ENCODE measurements at regions not wholly inside any gene's neighbourhood (a gene's known extent, or its start where the extent isn't known, plus 50 kb on each side); places are given as distances from the start of the nearest gene placed in this dataset.
"Not testable (repeated sequence)": the region's sequence is repeated elsewhere in the genome, so short reads cannot be mapped to it uniquely, and the experiment has no call there.

DNA sequence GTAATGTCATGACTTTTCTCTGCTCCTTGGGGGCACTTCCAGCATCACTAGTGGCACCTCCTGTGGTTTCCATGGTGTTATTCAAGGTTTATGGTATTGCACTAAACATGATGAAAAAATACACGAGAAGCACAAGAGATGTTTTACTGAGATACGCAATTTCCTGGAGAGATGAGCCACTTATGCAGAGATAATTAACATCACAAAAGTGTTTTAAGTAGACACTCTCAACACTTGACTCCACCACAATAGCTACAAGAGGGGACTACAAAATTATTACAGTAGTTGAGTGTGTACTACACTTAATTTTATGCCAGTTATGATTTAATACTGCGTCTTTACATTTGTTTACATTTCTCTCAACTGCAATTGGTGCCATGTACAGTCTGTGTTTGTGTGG, 906.7 kb downstream of the DNAJB9 start:
- Mint-ChIP-seq H3K4me1 (no peaks in the 10 kb centered on the region), H3K36me3 (no peaks in the 10 kb centered on the region), H3K27ac (no peak overlapping the region), H3K4me3 (no peak overlapping the region), H3K9me3 (peaks cover 0 to 2% (median 0%) of the 10 kb centered on the region in 7 donors), H3K27me3 (no peaks in the 10 kb centered on the region)
- DNase-seq (no peak), ATAC-seq (ENCODE audit: low read depth in 2 of 2) (no peak)

GRCh38 chr7:109479388-109479787, 909.7 kb downstream of the DNAJB9 start:
- Mint-ChIP-seq H3K36me3 (no peaks in the 10 kb centered on the region), H3K9me3 (peaks cover 0 to 4% (median 0%) of the 10 kb centered on the region in 7 donors), H3K4me1 (no peaks in the 10 kb centered on the region), H3K27me3 (no peaks in the 10 kb centered on the region), H3K4me3 (no peak overlapping the region), H3K27ac (no peak overlapping the region)
- no peak for DNase-seq
- ATAC-seq (ENCODE audit: low read depth in 2 of 2), result no peak

DNA sequence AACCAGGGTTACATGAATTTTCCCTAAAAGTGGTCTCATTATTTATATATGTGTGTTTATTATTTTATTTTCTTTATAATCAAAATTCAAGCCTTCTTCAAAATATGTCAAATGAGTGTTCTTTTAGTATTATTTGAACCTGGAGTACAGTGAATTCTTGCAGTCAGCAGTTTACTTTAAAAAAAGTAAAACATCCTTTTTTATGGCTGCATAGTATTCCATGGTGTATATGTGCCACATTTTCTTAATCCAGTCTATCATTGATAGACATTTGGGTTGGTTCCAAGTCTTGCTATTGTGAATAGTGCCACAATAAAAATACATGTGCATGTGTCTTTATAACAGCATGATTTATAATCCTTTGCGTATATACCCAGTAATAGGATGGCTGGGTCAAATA, 920.9 kb downstream of the DNAJB9 start:
- not testable (repeated sequence) for H3K4me1 Mint-ChIP-seq; H3K27ac Mint-ChIP-seq; DNase-seq; ATAC-seq (ENCODE audit: low read depth in 2 of 2); H3K9me3 Mint-ChIP-seq; H3K4me3 Mint-ChIP-seq; H3K27me3 Mint-ChIP-seq; H3K36me3 Mint-ChIP-seq

DNA sequence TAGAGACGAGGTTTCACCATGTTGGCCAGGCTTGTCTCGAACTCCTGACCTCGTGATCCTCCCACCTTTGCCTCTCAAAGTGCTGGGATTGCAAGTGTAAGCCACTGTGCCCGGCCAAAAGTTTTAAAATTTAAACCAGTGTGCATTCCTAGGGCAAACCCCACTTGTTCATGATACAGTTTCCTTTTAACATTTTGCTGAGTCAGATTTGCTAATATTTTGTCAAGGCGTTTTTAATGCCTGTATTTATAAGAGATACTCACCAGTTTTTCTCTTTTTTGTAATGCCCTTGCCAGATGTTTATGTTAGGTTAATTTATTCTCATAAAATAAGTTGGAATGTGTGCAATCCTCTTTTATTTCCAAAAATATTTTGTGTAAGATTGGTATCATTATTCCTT, 927.4 kb downstream of the DNAJB9 start:
- no peak for ATAC-seq (ENCODE audit: low read depth in 2 of 2)
- no peaks in the 10 kb centered on the region for H3K4me1 Mint-ChIP-seq
- no peaks in the 10 kb centered on the region for H3K36me3 Mint-ChIP-seq
- H3K4me3 Mint-ChIP-seq, result no peak overlapping the region
- DNase-seq, result no peak
- H3K27ac Mint-ChIP-seq, result no peak overlapping the region
- H3K9me3 Mint-ChIP-seq, result peaks cover 0 to 8% (median 2%) of the 10 kb centered on the region in 7 donors
- no peaks in the 10 kb centered on the region for H3K27me3 Mint-ChIP-seq

- Mint-ChIP-seq H3K36me3 (no peaks in the 10 kb centered on the region), H3K27me3 (no peaks in the 10 kb centered on the region), H3K27ac (no peak overlapping the region), H3K4me1 (no peaks in the 10 kb centered on the region), H3K4me3 (no peak overlapping the region), H3K9me3 (peaks cover 0 to 7% (median 0%) of the 10 kb centered on the region in 7 donors)
- DNase-seq (no peak), ATAC-seq (ENCODE audit: low read depth in 2 of 2) (no peak)
These were observed 928.5 kb downstream of the DNAJB9 start for GRCh38 chr7:109498131-109498530.

DNA sequence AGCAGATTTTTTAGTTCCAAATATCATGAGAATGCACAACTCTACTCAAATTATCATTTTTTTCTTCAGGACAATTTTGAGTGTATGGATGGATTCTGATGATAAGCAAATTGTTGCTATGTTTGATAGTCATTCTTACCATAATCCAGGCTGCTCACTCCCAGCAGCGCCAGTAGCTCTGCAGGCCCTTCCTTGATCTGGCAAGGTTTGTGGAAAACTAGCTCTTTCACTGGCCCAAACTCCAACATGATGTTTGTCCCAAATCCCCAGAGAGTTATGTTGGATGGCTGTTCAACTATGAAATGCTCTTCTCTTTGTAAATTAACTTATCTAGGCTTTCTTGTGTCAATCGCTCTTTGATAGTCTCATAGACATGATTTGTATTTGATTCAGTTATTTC, 933.7 kb downstream of the DNAJB9 start:
- H3K9me3 Mint-ChIP-seq, result peaks cover 0 to 6% (median 0%) of the 10 kb centered on the region in 7 donors
- H3K27me3 Mint-ChIP-seq, result no peaks in the 10 kb centered on the region
- ATAC-seq (ENCODE audit: low read depth in 2 of 2) (no peak), DNase-seq (no peak)
- no peak overlapping the region for H3K4me3 Mint-ChIP-seq
- H3K36me3 Mint-ChIP-seq, result no peaks in the 10 kb centered on the region
- no peaks in the 10 kb centered on the region for H3K4me1 Mint-ChIP-seq
- H3K27ac Mint-ChIP-seq, result no peak overlapping the region

DNA sequence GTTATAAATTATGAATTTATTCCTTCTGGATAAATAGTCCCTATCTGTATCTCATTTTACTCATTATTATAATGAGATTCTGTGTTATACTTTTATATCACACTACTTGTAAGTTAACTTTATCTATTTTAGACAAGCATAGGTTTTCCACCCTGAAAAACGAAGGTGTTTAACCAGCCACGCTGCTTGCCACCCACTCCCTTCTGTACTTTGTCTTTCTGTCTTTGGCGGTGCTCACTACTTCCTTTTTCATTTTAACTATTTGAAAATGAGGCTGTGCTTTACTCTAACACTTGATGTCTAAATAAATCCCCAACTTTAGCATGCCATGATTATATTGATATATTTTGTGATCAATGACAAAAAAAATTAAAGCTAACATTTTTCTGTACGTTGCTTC, 952.9 kb downstream of the DNAJB9 start:
- H3K27me3 Mint-ChIP-seq, result no peaks in the 10 kb centered on the region
- peaks cover 0 to 5% (median 0%) of the 10 kb centered on the region in 7 donors for H3K9me3 Mint-ChIP-seq
- no peaks in the 10 kb centered on the region for H3K36me3 Mint-ChIP-seq
- H3K4me1 Mint-ChIP-seq, result no peaks in the 10 kb centered on the region
- no peak for DNase-seq
- H3K4me3 Mint-ChIP-seq, result no peak overlapping the region
- no peak overlapping the region for H3K27ac Mint-ChIP-seq
- no peak for ATAC-seq (ENCODE audit: low read depth in 2 of 2)

DNA sequence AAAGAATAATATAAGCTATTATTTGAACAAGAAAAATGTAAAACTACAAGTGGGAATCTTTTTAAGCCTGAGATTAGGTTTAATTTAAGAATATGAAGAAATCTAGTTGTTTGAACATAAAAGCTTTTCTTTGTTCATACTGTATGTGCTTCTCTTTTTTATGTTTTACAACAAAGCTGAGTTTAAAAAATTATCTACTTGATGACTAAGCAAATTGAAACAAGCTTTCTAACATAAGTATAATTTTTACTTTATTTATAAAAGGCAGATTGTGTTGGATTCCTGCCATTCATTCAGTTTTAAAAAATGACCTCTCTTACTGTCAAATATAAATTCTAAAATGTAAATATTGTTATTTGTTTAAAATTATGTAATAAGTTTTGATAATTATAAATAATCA, 958.2 kb downstream of the DNAJB9 start:
- Mint-ChIP-seq H3K4me1 (no peaks in the 10 kb centered on the region), H3K36me3 (no peaks in the 10 kb centered on the region), H3K27ac (no peak overlapping the region), H3K27me3 (no peaks in the 10 kb centered on the region), H3K9me3 (peaks cover 0 to 2% (median 0%) of the 10 kb centered on the region in 7 donors), H3K4me3 (no peak overlapping the region)
- no peak for ATAC-seq (ENCODE audit: low read depth in 2 of 2)
- DNase-seq, result no peak

- no peaks in the 10 kb centered on the region for H3K4me1 Mint-ChIP-seq
- ATAC-seq (ENCODE audit: low read depth in 2 of 2), result no peak
- H3K4me3 Mint-ChIP-seq, result no peak overlapping the region
- DNase-seq, result no peak
- no peaks in the 10 kb centered on the region for H3K27me3 Mint-ChIP-seq
- no peaks in the 10 kb centered on the region for H3K36me3 Mint-ChIP-seq
- H3K27ac Mint-ChIP-seq, result no peak overlapping the region
- H3K9me3 Mint-ChIP-seq, result peaks cover 0 to 2% (median 0%) of the 10 kb centered on the region in 7 donors
These were observed 960.0 kb downstream of the DNAJB9 start for GRCh38 chr7:109529712-109530111.

GRCh38 chr7:109532262-109532992, 962.8 kb downstream of the DNAJB9 start:
- H3K4me1 Mint-ChIP-seq, result no peaks in the 10 kb centered on the region
- no peaks in the 10 kb centered on the region for H3K27me3 Mint-ChIP-seq
- peaks cover 0 to 2% (median 0%) of the 10 kb centered on the region in 7 donors for H3K9me3 Mint-ChIP-seq
- ATAC-seq (ENCODE audit: low read depth in 2 of 2) (no peak), DNase-seq (no peak)
- no peak overlapping the region for H3K4me3 Mint-ChIP-seq
- H3K27ac Mint-ChIP-seq, result no peak overlapping the region
- H3K36me3 Mint-ChIP-seq, result no peaks in the 10 kb centered on the region

- no peaks in the 10 kb centered on the region for H3K36me3 Mint-ChIP-seq
- no peaks in the 10 kb centered on the region for H3K4me1 Mint-ChIP-seq
- DNase-seq, result no peak
- no peaks in the 10 kb centered on the region for H3K27me3 Mint-ChIP-seq
- H3K27ac Mint-ChIP-seq, result no peak overlapping the region
- H3K4me3 Mint-ChIP-seq, result no peak overlapping the region
- no peak for ATAC-seq (ENCODE audit: low read depth in 2 of 2)
- H3K9me3 Mint-ChIP-seq, result peaks cover 0 to 6% (median 0%) of the 10 kb centered on the region in 7 donors
These were observed 976.0 kb downstream of the DNAJB9 start for GRCh38 chr7:109545686-109546085.

GRCh38 chr7:109549471-109550193, 980.0 kb downstream of the DNAJB9 start:
- Mint-ChIP-seq H3K27me3 (no peaks in the 10 kb centered on the region), H3K27ac (no peak overlapping the region), H3K36me3 (no peaks in the 10 kb centered on the region), H3K9me3 (peaks cover 4 to 25% (median 8%) of the 10 kb centered on the region in 7 donors), H3K4me1 (no peaks in the 10 kb centered on the region), H3K4me3 (no peak overlapping the region)
- ATAC-seq (ENCODE audit: low read depth in 2 of 2), result no peak
- DNase-seq, result no peak

GRCh38 chr7:109552017-109552416, 982.3 kb downstream of the DNAJB9 start:
- ATAC-seq (ENCODE audit: low read depth in 2 of 2) (no peak), DNase-seq (no peak)
- Mint-ChIP-seq H3K4me3 (no peak overlapping the region), H3K27me3 (no peaks in the 10 kb centered on the region), H3K36me3 (no peaks in the 10 kb centered on the region), H3K4me1 (no peaks in the 10 kb centered on the region), H3K9me3 (peaks cover 8 to 25% (median 15%) of the 10 kb centered on the region in 7 donors), H3K27ac (no peak overlapping the region)

DNA sequence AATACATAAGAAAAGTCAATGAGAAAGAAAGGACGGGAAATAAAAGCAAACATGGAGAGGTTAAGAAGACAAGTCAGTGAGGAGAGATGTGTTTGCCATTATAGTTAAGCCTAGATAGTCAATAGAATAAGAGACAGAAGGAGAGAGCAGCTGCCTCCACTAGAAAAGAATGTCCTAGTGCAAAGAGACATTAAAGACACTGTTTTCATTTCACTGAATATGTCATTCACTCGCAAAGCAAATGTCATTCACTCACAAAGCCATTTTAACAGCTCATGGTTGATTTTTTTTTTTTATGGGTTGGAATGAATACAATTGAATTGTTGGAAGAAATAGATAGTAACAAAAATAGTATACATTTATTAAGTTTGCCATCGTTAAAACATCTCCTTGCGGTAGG, 1007.6 kb downstream of the DNAJB9 start:
- no peaks in the 10 kb centered on the region for H3K4me1 Mint-ChIP-seq
- peaks cover 0 to 9% (median 0%) of the 10 kb centered on the region in 7 donors for H3K9me3 Mint-ChIP-seq
- no peaks in the 10 kb centered on the region for H3K27me3 Mint-ChIP-seq
- H3K36me3 Mint-ChIP-seq, result no peaks in the 10 kb centered on the region
- ATAC-seq (ENCODE audit: low read depth in 2 of 2) (no peak), DNase-seq (no peak)
- H3K27ac Mint-ChIP-seq, result no peak overlapping the region
- no peak overlapping the region for H3K4me3 Mint-ChIP-seq
